HG03460 (cell line): ENCODE measurements at regions not wholly inside any gene's neighbourhood (a gene's known extent, or its start where the extent isn't known, plus 50 kb on each side); places are given as distances from the start of the nearest gene placed in this dataset.

Experiments
- ATAC-seq: cut with Tn5 transposase; IDR thresholded peaks from one replicate; pipeline ENCODE4 v1.9.1; 2021; ENCODE audit not compliant: unreplicated experiment

DNA sequence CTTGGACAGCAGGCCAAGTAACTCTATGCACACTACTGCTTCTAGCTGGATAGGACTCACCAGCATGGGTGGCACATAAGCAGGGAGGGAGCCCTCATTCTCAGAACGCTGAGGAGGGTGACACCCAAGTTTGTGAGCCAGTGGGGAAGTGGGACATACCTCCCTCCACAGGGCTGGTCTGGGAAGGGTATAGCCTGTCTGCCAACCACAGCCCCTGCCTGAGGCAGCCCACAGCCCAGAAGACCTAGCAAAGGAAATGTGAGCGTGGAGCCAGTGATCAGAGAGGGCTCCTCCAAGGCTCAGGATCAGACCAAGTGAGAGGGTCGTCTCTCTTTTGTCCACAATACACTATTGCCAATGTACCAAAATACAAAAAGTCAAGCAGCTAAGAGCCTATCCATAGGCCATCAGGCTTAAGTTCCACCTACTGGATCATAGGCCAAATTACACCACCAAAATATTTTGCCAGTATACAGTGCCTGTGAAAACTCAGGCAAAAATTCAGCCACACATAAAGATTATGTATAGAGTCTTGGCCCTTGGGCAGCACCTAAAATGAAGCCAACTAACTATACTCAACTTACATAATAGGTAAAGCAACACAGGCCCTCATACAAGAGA is 1203.1 kb downstream of the PCDH18 start:
- no peak for ATAC-seq

DNA sequence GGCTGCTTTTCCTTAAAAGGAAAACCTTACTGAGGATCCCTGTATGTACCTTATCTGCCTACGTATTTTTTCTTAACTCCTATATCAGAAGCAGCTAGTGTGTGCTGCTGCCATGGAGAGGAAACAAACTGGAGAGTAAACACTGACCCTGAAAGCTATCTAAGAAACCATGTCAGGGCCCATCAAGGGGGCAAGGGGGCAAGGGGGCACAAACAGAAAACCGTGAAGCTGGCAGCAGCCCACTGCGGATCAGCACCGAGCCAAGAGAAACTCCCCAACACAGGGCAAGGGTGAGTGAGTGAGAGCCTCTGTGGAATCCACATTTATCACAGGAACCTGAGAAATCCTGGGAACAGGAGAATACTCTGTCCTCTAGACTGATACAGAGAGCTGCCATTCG is 1204.2 kb downstream of the PCDH18 start:
- ATAC-seq, result no peak

DNA sequence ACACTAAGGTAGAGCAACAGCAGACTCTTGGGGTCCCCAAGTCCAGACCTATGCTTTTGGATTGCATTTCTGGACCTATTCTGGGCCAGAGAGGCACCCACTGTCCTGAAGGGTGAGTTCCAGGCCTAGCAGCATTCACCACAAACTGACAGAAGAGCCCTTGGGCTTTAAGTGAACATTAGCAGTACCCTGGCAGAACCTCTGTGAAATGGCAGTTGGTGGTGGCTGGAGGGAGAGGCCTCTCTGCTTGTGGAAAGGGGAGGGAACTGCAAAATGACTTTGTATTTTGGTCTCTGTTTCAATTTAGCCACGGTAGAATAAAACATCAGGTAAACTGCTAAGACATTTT is 1211.9 kb downstream of the PCDH18 start:
- ATAC-seq, result no peak

GRCh38 chr4:136319789-136320464 is 1212.4 kb downstream of the PCDH18 start:
- no peak for ATAC-seq

- ATAC-seq, result no peak
These were observed 1215.3 kb downstream of the PCDH18 start for GRCh38 chr4:136316961-136317360.

GRCh38 chr4:136314686-136315085 is 1217.6 kb downstream of the PCDH18 start:
- ATAC-seq, result no peak

GRCh38 chr4:136311774-136312173 is 1220.5 kb downstream of the PCDH18 start:
- no peak for ATAC-seq

DNA sequence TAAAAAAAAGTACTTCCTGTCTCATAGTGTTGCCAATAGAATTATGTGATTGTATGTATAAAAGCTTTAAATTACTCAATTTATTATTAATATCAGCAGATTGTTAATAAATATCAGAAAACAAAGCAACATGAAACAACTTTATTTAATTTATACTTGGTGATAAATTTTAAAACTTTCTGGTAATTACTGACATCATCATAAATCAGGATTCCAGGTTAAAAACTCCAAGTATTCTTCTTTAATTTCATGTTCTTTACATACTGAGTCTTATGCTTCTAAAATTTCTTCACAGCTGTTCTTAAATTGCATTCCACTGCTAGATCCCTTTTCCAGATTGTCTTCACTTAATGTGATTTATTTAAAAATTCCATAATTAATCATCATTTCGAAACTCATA is 1224.5 kb downstream of the PCDH18 start:
- ATAC-seq, result no peak

DNA sequence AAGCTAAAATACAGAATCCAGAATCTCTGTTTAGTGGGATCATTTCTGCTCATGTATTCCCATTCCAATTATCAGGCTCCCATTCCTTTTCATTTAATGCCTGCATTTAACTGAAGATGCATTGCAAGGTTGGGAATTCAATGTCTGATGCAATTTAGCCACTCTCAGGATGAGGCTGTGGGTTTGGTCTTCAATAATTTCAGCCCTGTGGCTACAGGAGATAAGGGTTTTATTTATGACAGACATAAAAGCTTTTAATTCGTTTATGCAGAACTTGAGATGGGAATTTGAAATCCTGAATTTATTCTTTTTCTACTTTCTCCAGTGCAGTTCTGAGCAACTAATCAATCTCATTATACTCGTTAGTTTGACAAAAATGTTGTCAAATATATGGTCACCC is 1225.9 kb downstream of the PCDH18 start:
- ATAC-seq, result no peak

GRCh38 chr4:136302566-136302965 is 1229.7 kb downstream of the PCDH18 start:
- no peak for ATAC-seq

DNA sequence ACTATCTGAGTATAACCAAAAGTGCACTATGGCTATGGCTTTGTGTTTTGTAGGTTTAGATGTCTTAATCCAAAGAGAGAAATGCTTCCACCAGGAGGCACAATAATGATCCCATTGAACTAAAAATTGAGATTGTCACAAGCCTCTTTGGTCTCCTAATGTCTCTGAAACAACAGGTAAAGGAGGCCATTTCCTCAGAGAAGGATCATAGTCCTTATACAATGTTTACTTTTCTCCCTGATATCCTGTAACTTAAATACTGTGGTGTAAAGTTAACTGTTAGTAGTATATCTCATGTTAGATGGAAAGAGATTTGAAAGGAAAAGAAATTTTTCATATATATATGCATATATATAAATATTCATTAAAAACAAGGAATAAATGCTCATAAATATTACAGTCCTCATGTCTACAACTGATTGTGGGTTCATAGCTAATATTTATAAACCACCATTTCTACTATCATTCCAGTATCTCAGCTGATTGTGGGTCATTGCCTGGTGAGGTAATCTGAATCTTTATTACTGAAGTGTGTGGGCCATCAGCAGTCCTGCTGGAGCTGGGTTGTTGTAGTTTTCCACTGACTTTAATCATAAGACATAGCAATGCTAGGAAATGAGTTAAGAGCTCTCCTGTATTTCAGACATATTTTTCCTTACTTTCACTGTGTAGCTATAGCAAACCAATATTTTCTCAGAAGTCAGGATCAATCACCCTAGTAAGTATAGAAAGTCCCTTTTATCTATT is 1230.4 kb downstream of the PCDH18 start:
- no peak for ATAC-seq

DNA sequence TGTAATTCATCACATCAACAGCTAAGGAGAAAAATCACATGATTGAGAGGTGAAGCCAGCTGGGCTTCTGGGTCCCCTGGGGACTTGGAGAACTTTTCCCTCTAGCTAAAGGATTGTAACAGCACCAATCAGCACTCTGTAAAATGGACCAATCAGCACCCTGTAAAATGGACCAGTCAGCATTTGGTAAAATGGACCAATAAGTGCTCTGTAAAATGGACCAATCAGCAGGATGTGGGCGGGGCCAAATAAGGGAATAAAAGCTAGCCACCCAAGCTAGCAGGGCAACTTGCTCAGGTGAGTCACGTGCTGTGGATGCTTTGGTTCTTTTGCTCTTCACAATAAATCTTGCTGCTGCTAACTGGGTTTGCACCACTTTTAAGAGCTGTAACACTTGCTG is 1248.3 kb downstream of the PCDH18 start:
- no peak for ATAC-seq

DNA sequence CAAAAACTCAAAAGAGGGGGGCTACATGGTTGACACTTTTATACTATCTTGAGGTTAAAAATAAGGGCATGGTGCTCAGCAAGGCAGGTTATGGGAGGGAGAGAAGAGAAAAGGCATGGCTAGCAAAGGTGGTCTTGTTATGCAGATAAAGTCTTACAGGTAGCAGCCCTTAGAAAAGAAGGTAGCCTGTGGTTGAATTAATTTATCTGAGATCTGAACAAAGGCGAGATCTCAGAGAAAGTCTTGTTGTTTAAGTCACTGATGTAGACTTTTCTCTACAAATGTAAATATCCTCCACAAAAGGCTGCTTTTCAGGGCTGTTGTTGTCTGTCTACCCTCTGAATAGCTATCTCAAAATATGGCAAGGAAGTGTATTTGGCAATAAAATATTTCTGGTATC is 1250.4 kb downstream of the PCDH18 start:
- ATAC-seq, result no peak

- no peak for ATAC-seq
These were observed 1251.0 kb downstream of the PCDH18 start for GRCh38 chr4:136281307-136281706.

DNA sequence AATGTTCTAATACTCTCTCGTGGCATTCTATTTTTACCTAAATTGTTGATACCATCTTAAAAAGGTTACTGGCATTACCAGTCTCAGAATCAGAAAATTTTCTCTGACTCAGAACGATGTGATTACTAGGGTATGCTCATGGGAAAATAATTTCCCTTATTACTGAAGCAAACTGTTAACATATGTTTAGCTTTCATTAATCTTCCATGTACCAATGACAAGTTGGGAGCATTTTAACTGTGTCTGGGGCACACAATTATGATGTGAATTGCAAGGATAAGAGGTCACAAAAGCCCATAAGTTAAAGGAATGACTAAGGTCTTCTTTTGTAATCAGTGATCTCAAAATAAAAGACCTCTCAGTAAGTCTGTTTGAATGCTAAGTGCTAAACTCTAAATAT is 1254.6 kb downstream of the PCDH18 start:
- no peak for ATAC-seq

DNA sequence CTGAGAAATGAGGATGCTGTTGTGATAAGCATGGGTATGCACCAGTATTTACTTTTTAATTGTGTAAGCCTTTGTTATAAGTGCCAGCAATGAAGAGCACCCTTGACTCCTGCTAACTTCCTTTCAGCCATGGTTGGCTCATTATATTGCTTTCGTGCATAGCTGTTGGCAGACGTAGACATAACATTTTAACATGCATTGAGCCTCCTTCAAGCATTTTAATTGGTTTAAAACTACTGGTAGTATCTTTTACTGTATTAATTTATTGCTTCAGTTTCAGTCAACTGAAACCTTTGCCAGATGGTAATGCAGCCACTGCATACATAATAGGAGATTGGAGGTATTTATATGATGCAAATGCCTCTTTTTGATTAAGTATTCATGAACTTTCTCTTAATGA is 1285.4 kb downstream of the PCDH18 start:
- no peak for ATAC-seq

DNA sequence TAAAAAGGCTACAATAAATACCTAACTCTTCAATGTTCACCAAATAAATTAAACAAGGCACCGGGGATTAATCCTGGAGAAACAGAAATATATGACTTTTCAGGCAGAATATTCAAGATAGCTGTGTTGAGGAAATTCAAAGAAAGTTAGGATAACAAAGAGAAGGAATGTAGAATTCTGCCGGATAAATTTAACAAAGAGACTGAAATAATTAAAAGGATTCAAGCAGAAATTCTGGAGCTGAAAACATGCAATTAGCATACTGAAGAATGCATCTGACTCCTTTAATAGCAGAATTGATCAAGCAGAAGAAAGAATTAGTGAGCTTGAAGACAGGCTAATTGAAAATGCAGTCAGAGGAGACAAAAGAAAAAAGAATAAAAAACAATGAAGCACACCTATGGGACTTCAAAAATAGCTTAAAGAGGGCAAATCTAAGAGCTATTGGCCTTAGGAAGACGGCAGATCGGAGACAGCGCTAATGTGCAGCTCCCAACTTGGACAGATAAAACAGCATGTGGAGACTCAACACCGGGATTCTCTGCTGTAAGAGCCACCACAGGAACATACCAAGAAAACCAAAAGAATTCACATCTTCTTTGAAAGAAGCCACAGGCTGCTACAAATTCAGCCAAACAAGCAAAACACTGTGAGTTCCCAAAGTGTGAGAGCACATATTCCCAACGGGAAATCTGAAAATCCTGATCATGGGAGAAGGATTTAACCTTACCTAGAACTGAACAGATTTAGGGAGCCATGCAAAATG is 1290.9 kb downstream of the PCDH18 start:
- ATAC-seq, result no peak

DNA sequence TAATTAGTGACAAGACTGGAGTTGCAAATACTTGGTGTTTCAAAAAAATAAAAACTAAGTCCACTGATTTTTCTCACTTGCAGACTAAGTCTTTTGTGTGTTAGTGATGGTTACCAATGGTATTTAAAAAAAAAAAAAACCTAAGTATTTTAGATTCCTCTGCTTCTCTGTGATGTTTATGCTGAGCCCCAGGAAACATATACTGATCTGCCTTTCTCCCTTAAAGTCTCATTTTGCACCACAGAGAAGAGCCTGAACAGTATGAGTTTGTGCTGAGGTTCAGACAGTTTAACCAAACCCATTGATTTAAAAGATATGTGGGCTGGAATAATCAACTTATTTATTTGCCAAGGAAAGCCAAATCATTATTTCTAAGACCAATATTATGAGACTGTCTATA is 1305.0 kb downstream of the PCDH18 start:
- ATAC-seq, result no peak

DNA sequence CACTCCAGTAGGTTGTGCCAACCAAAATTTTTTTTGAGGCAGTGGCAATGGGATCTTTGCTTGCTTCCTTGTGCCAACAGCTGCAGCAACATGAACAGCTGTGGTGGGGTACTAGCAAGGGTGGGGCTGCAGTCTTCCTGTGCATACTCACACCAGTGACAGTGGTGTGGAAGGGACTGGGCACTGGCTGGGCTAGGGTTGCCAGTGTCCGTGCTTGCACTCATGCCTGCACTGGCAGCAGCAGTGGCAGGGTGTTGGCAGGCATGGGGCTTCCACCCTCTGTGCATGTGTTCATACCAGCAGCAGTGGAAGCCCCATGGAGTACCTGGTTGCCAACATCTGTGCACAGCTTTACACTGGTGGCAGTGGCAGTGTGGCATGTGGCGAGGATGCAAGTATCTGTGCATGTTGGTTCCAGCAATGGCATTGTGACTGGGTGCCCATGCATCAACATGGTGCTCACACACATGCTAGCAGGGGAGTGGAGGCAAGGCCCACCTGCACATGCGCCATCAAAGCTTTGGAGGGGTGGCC is 1312.6 kb downstream of the PCDH18 start:
- ATAC-seq, result no peak

DNA sequence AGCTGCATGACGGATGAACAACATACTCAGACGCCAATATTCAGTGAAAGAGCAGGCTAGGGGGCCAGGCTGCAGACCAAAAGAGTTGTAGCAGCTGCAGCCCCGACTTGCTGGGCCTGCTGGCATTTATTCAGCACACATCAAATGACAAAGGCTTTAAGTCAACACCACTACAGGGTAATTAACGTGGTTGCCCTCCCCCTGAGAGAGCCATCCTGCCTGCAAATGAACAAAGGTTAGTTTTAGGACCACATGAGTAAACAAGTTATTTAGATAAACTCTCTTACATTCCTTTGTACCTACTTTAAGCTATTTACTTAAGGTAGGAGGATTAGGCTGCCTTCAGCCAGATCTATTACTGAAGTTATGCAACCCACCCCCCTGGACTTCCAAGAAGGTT is 1329.1 kb downstream of the PCDH18 start:
- no peak for ATAC-seq

- no peak for ATAC-seq
These were observed 1333.9 kb downstream of the PCDH18 start for GRCh38 chr4:136198358-136198757.
